ENCODE measurements at regions not wholly inside any gene's neighbourhood (a gene's known extent, or its start where the extent isn't known, plus 50 kb on each side); places are given as distances from the start of the nearest gene placed in this dataset.

GRCh38 chr5:168204165-168204564 is 87.3 kb upstream of the WWC1 start:
- TF ChIP-seq EZH2 (IDR thresholded peaks at IDR 0.05; ENCODE audit: insufficient read depth, poor library complexity, severe bottlenecking) (no peak), EZH2phosphoT487 (IDR thresholded peaks at IDR 0.05; ENCODE audit: insufficient read depth, low read depth) (no peak)
- WGBS, 2 experiments (ENCODE audit: low coverage in 1 of 2, low lambda C conversion rate in 2 of 2, missing lambda C conversion rate in 2 of 2), result 78 to 80% methylated on average over 6 of the region's 6 CpGs
- no peak for DNase-seq
- peaks cover 64% of the 10 kb centered on the region for H3K36me3 ChIP-seq (ENCODE audit: low read depth)
- no peak overlapping the region for H3K27ac ChIP-seq
- no peak overlapping the region for H3K9ac ChIP-seq
- no peak overlapping the region for H2AFZ ChIP-seq
- H3F3A ChIP-seq (ENCODE audit: insufficient read depth), result peaks cover 9% of the 10 kb centered on the region
- H3K4me2 ChIP-seq (ENCODE audit: unreplicated experiment), result no peak overlapping the region
- no peaks in the 10 kb centered on the region for H3K27me3 ChIP-seq (replicated peaks; ENCODE audit: insufficient read depth)
- peaks cover 7% of the 10 kb centered on the region for H3K4me1 ChIP-seq (ENCODE audit: insufficient read depth)
- in situ Hi-C loops (cut with MboI), result no loop called here
- H3K4me3 ChIP-seq, result no peak overlapping the region
- H4K20me1 ChIP-seq (ENCODE audit: insufficient read depth), result no peaks in the 10 kb centered on the region
- no peaks in the 10 kb centered on the region for H3K9me3 ChIP-seq (ENCODE audit: low read depth)
- no peaks in the 10 kb centered on the region for H3K79me2 ChIP-seq (ENCODE audit: insufficient read depth)
- H3K9me2 ChIP-seq (ENCODE audit: insufficient read depth), result no peaks in the 10 kb centered on the region

- H3F3A ChIP-seq (ENCODE audit: insufficient read depth), result peaks cover 22% of the 10 kb centered on the region
- H3K9ac ChIP-seq, result no peak overlapping the region
- H3K79me2 ChIP-seq (ENCODE audit: insufficient read depth), result no peaks in the 10 kb centered on the region
- peaks cover 22% of the 10 kb centered on the region for H3K4me1 ChIP-seq (ENCODE audit: insufficient read depth)
- no peak overlapping the region for H3K4me3 ChIP-seq
- in situ Hi-C loops (cut with MboI), result no loop called here
- TF ChIP-seq EZH2 (IDR thresholded peaks at IDR 0.05; ENCODE audit: insufficient read depth, poor library complexity, severe bottlenecking), result no peak
- TF ChIP-seq EZH2phosphoT487 (IDR thresholded peaks at IDR 0.05; ENCODE audit: insufficient read depth, low read depth), result no peak
- no peak overlapping the region for H3K27ac ChIP-seq
- H3K9me3 ChIP-seq (ENCODE audit: low read depth), result no peaks in the 10 kb centered on the region
- H3K9me2 ChIP-seq (ENCODE audit: insufficient read depth), result no peaks in the 10 kb centered on the region
- no peak overlapping the region for H3K4me2 ChIP-seq (ENCODE audit: unreplicated experiment)
- WGBS, 2 experiments (ENCODE audit: low coverage in 1 of 2, low lambda C conversion rate in 2 of 2, missing lambda C conversion rate in 2 of 2), result 85 to 90% methylated on average over 7 of the region's 7 CpGs
- no peak overlapping the region for H2AFZ ChIP-seq
- H4K20me1 ChIP-seq (ENCODE audit: insufficient read depth), result no peaks in the 10 kb centered on the region
- peaks cover 34% of the 10 kb centered on the region for H3K36me3 ChIP-seq (ENCODE audit: low read depth)
- H3K27me3 ChIP-seq (replicated peaks; ENCODE audit: insufficient read depth), result no peaks in the 10 kb centered on the region
- no peak for DNase-seq
Observed at GRCh38 chr5:168207450-168208029, 83.9 kb upstream of the WWC1 start.

- Histone ChIP-seq H3K4me2 (ENCODE audit: unreplicated experiment) (no peak overlapping the region), H3K9ac (no peak overlapping the region; the same call in 1 of the 2 replicates), H3K9me3 (ENCODE audit: low read depth) (no peaks in the 10 kb centered on the region), H3F3A (ENCODE audit: insufficient read depth) (peaks cover 22% of the 10 kb centered on the region), H3K27me3 (replicated peaks; ENCODE audit: insufficient read depth) (no peaks in the 10 kb centered on the region), H4K20me1 (ENCODE audit: insufficient read depth) (no peaks in the 10 kb centered on the region), H3K36me3 (ENCODE audit: low read depth) (peaks cover 19% of the 10 kb centered on the region), H3K9me2 (ENCODE audit: insufficient read depth) (no peaks in the 10 kb centered on the region), H3K4me3 (no peak overlapping the region), H3K27ac (peak overlapping the region; percentile 59), H2AFZ (no peak overlapping the region), H3K79me2 (ENCODE audit: insufficient read depth) (no peaks in the 10 kb centered on the region), H3K4me1 (ENCODE audit: insufficient read depth) (peaks cover 22% of the 10 kb centered on the region)
- TF ChIP-seq EZH2 (IDR thresholded peaks at IDR 0.05; ENCODE audit: insufficient read depth, poor library complexity, severe bottlenecking), result no peak
- TF ChIP-seq EZH2phosphoT487 (IDR thresholded peaks at IDR 0.05; ENCODE audit: insufficient read depth, low read depth), result no peak
- WGBS, 2 experiments (ENCODE audit: low coverage in 1 of 2, low lambda C conversion rate in 2 of 2, missing lambda C conversion rate in 2 of 2), result 7 to 21% methylated on average over 1 of the region's 1 CpG
- peak; percentile 54 for DNase-seq
- in situ Hi-C loops (cut with MboI), result no loop called here
Observed at GRCh38 chr5:168209244-168209995, 82.0 kb upstream of the WWC1 start.

- Histone ChIP-seq H3K79me2 (ENCODE audit: insufficient read depth) (no peaks in the 10 kb centered on the region), H3K4me2 (ENCODE audit: unreplicated experiment) (no peak overlapping the region), H2AFZ (no peak overlapping the region), H3F3A (ENCODE audit: insufficient read depth) (peaks cover 22% of the 10 kb centered on the region), H3K27me3 (replicated peaks; ENCODE audit: insufficient read depth) (no peaks in the 10 kb centered on the region), H3K9me2 (ENCODE audit: insufficient read depth) (no peaks in the 10 kb centered on the region), H3K36me3 (ENCODE audit: low read depth) (peaks cover 13% of the 10 kb centered on the region), H3K4me3 (no peak overlapping the region), H3K27ac (peak overlapping the region; percentile 59), H3K4me1 (ENCODE audit: insufficient read depth) (peaks cover 22% of the 10 kb centered on the region), H4K20me1 (ENCODE audit: insufficient read depth) (no peaks in the 10 kb centered on the region), H3K9me3 (ENCODE audit: low read depth) (no peaks in the 10 kb centered on the region), H3K9ac (no peak overlapping the region; the same call in 1 of the 2 replicates)
- in situ Hi-C loops (cut with MboI), result loop anchor here (10.0 kb wide), 1 partner anchor 625 kb away; no protein-coding TSS in a partner anchor
- no peak for TF ChIP-seq EZH2 (IDR thresholded peaks at IDR 0.05; ENCODE audit: insufficient read depth, poor library complexity, severe bottlenecking)
- no peak for TF ChIP-seq EZH2phosphoT487 (IDR thresholded peaks at IDR 0.05; ENCODE audit: insufficient read depth, low read depth)
- WGBS, 2 experiments (ENCODE audit: low coverage in 1 of 2, low lambda C conversion rate in 2 of 2, missing lambda C conversion rate in 2 of 2), result 17 to 23% methylated on average over 3 of the region's 3 CpGs
- peak; percentile 59 for DNase-seq
Observed at GRCh38 chr5:168209997-168210396, 81.4 kb upstream of the WWC1 start.
